ENCODE measurements at regions not wholly inside any gene's neighbourhood (a gene's known extent, or its start where the extent isn't known, plus 50 kb on each side); places are given as distances from the start of the nearest gene placed in this dataset.

- DNase-seq (ENCODE audit: low spot score), result no peak
Observed at GRCh38 chr2:220892018-220892634, 680.0 kb downstream of the EPHA4 start.

GRCh38 chr2:220893411-220893810 is 678.7 kb downstream of the EPHA4 start:
- DNase-seq (ENCODE audit: low spot score), result no peak

GRCh38 chr2:220894069-220894468 is 678.0 kb downstream of the EPHA4 start:
- no peak for DNase-seq (ENCODE audit: low spot score)

- DNase-seq (ENCODE audit: low spot score), result no peak
Observed at GRCh38 chr2:220899492-220899891, 672.6 kb downstream of the EPHA4 start.

- no peak for DNase-seq (ENCODE audit: low spot score)
Observed at GRCh38 chr2:220904015-220904414, 668.1 kb downstream of the EPHA4 start.

GRCh38 chr2:220913384-220913783 is 658.7 kb downstream of the EPHA4 start:
- no peak for DNase-seq (ENCODE audit: low spot score)

GRCh38 chr2:220915092-220915623 is 656.9 kb downstream of the EPHA4 start:
- DNase-seq (ENCODE audit: low spot score), result no peak

- no peak for DNase-seq (ENCODE audit: low spot score)
Observed at GRCh38 chr2:220916931-220917330, 655.2 kb downstream of the EPHA4 start.

GRCh38 chr2:220930271-220931076 is 641.6 kb downstream of the EPHA4 start:
- no peak for DNase-seq (ENCODE audit: low spot score)

- no peak for DNase-seq (ENCODE audit: low spot score)
Observed at GRCh38 chr2:220931491-220931890, 640.6 kb downstream of the EPHA4 start.

GRCh38 chr2:220932041-220932440 is 640.1 kb downstream of the EPHA4 start:
- DNase-seq (ENCODE audit: low spot score), result no peak

GRCh38 chr2:220935789-220936321 is 636.2 kb downstream of the EPHA4 start:
- DNase-seq (ENCODE audit: low spot score), result no peak

- no peak for DNase-seq (ENCODE audit: low spot score)
Observed at GRCh38 chr2:220936641-220937197, 635.4 kb downstream of the EPHA4 start.

- DNase-seq (ENCODE audit: low spot score), result no peak
Observed at GRCh38 chr2:220937245-220937644, 634.9 kb downstream of the EPHA4 start.

- no peak for DNase-seq (ENCODE audit: low spot score)
Observed at GRCh38 chr2:220940646-220941045, 631.5 kb downstream of the EPHA4 start.

- no peak for DNase-seq (ENCODE audit: low spot score)
Observed at GRCh38 chr2:220941683-220942082, 630.4 kb downstream of the EPHA4 start.

- DNase-seq (ENCODE audit: low spot score), result no peak
Observed at GRCh38 chr2:220946552-220946951, 625.6 kb downstream of the EPHA4 start.

GRCh38 chr2:220948579-220948978 is 623.5 kb downstream of the EPHA4 start:
- no peak for DNase-seq (ENCODE audit: low spot score)

- no peak for DNase-seq (ENCODE audit: low spot score)
Observed at GRCh38 chr2:220949466-220949865, 622.6 kb downstream of the EPHA4 start.

- no peak for DNase-seq (ENCODE audit: low spot score)
Observed at GRCh38 chr2:220955776-220956175, 616.3 kb downstream of the EPHA4 start.

GRCh38 chr2:220956429-220956828 is 615.7 kb downstream of the EPHA4 start:
- DNase-seq (ENCODE audit: low spot score), result no peak

- DNase-seq (ENCODE audit: low spot score), result no peak
Observed at GRCh38 chr2:220959391-220959802, 612.7 kb downstream of the EPHA4 start.

Data from ureter (tissue), 1 donor.